GM23248 (cell line): ENCODE measurements at regions not wholly inside any gene's neighbourhood (a gene's known extent, or its start where the extent isn't known, plus 50 kb on each side); places are given as distances from the start of the nearest gene placed in this dataset.

Experiments used
- EZH2 ChIP-seq: fragments of 200-600 bp; sonication (generic); IDR thresholded peaks from 2 replicates; pipeline ENCODE4 v1.6.1; 2018; ENCODE audit warnings: antibody characterized with exemption, mild to moderate bottlenecking; ENCODE audit not compliant: insufficient read depth, poor library complexity, severe bottlenecking
- EZH2phosphoT487 ChIP-seq: fragments of 200-600 bp; sonication (generic); IDR thresholded peaks from 2 replicates; pipeline ENCODE4 v1.6.1; 2018; ENCODE audit warnings: antibody characterized with exemption, moderate library complexity, mild to moderate bottlenecking, low read depth; ENCODE audit not compliant: insufficient read depth

DNA sequence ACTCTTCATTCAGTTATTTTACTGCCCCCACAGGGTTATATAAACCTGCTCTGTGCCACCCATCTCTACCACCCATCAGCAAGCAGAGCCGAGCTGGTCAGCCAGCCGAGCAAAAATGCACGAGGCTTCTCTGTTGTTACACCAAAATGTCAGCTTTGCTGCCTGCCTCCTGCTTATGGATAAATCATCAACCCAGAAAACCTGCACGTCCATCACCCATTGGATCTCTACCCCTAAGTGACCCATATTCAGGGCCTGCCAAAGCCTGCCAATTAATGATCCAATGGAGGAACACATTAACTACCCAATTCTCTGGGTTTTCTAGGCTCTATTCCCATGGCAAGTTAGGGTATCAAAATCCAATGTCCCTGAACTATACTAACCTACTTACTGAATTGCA, 365.5 kb upstream of the ACVR2A start:
- TF ChIP-seq EZH2 (no peak), EZH2phosphoT487 (no peak)
